Ascending aorta (tissue), 2 donors: ENCODE measurements at regions not wholly inside any gene's neighbourhood (a gene's known extent, or its start where the extent isn't known, plus 50 kb on each side); places are given as distances from the start of the nearest gene placed in this dataset.

Source experiments
- DNase-seq, 2 donors: peaks; one replicate each; pipeline ENCODE4 v3.0.0-alpha.2; 2019; ENCODE audit warnings: low spot score in 2 of 2
- H3K27ac ChIP-seq, 2 donors: fragments of 200-600 bp; sonication (generic); one replicate each; pipeline ENCODE4 v1.5.1; 2016 to 2017; ENCODE audit warnings: mild to moderate bottlenecking in 1 of 2
- H3K27me3 ChIP-seq: fragments of 200-600 bp; sonication (generic); one replicate; pipeline ENCODE4 v1.5.1; 2017
- H3K36me3 ChIP-seq, 2 donors: fragments of 200-600 bp; sonication (generic); one replicate each; pipeline ENCODE4 v1.5.1; 2016
- H3K4me1 ChIP-seq, 2 donors: fragments of 200-600 bp; sonication (generic); one replicate each; pipeline ENCODE4 v1.5.1; 2016 to 2017; ENCODE audit warnings: mild to moderate bottlenecking in 1 of 2
- H3K4me3 ChIP-seq, 2 donors: fragments of 200-600 bp; sonication (generic); one replicate each; pipeline ENCODE4 v1.5.1; 2016 to 2017; ENCODE audit warnings: mild to moderate bottlenecking in 1 of 2
- H3K9me3 ChIP-seq, 2 donors: fragments of 200-600 bp; sonication (generic); one replicate each; pipeline ENCODE4 v1.5.1; 2016
- CTCF ChIP-seq, 3 experiments: fragments of 200-600 bp in 2 of 3; fragments of 450-650 bp in 1 of 3; sonication (generic) in 2 of 3; IDR thresholded peaks; one replicate each; pipeline ENCODE4 v1.5.1; 2016 to 2019; ENCODE audit warnings: antibody characterized with exemption in 3 of 3, mild to moderate bottlenecking in 1 of 3, moderate library complexity in 1 of 3
- intact Hi-C: fragments of 100-400 bp; cut with DNase I; formaldehyde crosslinking; loops from one replicate; pipeline ENCODE4 v1.15.1; 2023

GRCh38 chr5:96279801-96280542, 153.1 kb downstream of the PCSK1 start:
- TF ChIP-seq CTCF (IDR thresholded peaks at IDR 0.05) = no peak
- Histone ChIP-seq H3K4me3 (no peak overlapping the region), H3K27ac (no peak overlapping the region), H3K9me3 (no peaks in the 10 kb centered on the region), H3K36me3 (no peaks in the 10 kb centered on the region), H3K27me3 (no peaks in the 10 kb centered on the region), H3K4me1 (no peaks in the 10 kb centered on the region)
- intact Hi-C loops = no loop called here
- no peak for DNase-seq

DNA sequence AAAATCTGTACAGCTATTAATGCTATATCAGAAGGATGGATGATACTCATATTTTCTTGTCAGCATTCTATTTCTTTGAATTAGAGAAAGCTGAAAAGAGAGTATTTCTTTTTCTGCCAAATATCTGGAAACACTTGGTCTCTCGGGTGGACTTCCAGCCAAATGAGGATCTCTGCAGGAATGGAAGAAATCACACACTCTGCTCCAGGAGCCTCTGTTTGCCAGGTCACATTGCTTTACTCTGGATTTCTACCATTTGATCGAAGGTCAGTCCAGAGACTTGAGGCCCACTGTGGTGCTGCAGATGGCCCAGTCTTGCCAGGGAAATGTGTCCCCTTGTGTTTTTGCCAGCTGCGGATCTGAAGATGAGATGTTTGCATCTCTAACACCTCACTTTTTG, 154.1 kb downstream of the PCSK1 start:
- no peak for TF ChIP-seq CTCF (IDR thresholded peaks at IDR 0.05)
- Histone ChIP-seq H3K27me3 (no peaks in the 10 kb centered on the region), H3K27ac (no peak overlapping the region), H3K36me3 (no peaks in the 10 kb centered on the region), H3K4me1 (no peaks in the 10 kb centered on the region), H3K4me3 (no peak overlapping the region), H3K9me3 (no peaks in the 10 kb centered on the region)
- intact Hi-C loops = no loop called here
- no peak for DNase-seq

DNA sequence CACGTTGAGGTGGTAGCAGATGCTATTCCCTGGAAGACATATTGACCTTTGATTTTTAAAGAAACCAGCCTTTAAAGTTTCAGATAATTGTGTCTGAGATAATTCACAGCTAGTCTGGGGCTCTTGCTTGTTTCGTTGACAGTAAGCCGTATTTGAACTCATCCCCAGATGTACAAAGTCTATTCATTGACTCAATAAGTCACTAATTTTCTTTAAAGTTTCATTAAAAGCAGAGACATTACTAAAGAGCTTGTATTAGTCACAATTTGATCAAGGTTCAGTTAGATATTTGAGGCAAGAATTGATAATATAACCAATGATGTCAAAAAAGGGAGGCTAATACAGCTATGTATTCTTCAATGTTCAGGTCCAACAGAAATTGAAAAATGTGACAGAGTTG, 158.0 kb downstream of the PCSK1 start:
- no peak for DNase-seq
- no peaks in the 10 kb centered on the region for H3K27me3 ChIP-seq
- intact Hi-C loops = no loop called here
- H3K36me3 ChIP-seq = no peaks in the 10 kb centered on the region
- H3K9me3 ChIP-seq = no peaks in the 10 kb centered on the region
- TF ChIP-seq CTCF (IDR thresholded peaks at IDR 0.05) = no peak
- no peak overlapping the region for H3K4me3 ChIP-seq
- H3K27ac ChIP-seq = no peak overlapping the region
- no peaks in the 10 kb centered on the region for H3K4me1 ChIP-seq

- H3K4me3 ChIP-seq = no peak overlapping the region
- no peaks in the 10 kb centered on the region for H3K27me3 ChIP-seq
- intact Hi-C loops = loop anchor here (5.0 kb wide), 1 partner anchor 42 kb away; no protein-coding TSS in a partner anchor
- H3K9me3 ChIP-seq = peaks cover 0 to 8% of the 10 kb centered on the region in 2 donors
- DNase-seq = no peak
- H3K36me3 ChIP-seq = no peaks in the 10 kb centered on the region
- peaks cover 0 to 1% of the 10 kb centered on the region in 2 donors for H3K4me1 ChIP-seq
- no peak overlapping the region for H3K27ac ChIP-seq
- no peak for TF ChIP-seq CTCF (IDR thresholded peaks at IDR 0.05)
Observed at GRCh38 chr5:96265487-96265886, 167.6 kb downstream of the PCSK1 start.

- TF ChIP-seq CTCF (IDR thresholded peaks at IDR 0.05) = no peak
- no peak overlapping the region for H3K4me3 ChIP-seq
- H3K36me3 ChIP-seq = no peaks in the 10 kb centered on the region
- no peaks in the 10 kb centered on the region for H3K27me3 ChIP-seq
- H3K9me3 ChIP-seq = peaks cover 0 to 8% of the 10 kb centered on the region in 2 donors
- no peak for DNase-seq
- intact Hi-C loops = no loop called here
- no peak overlapping the region for H3K27ac ChIP-seq
- peaks cover 0 to 10% of the 10 kb centered on the region in 2 donors for H3K4me1 ChIP-seq
Observed at GRCh38 chr5:96264047-96264446, 169.0 kb downstream of the PCSK1 start.
